Hematopoietic multipotent progenitor cell (in vitro differentiated cells): ENCODE measurements at regions not wholly inside any gene's neighbourhood (a gene's known extent, or its start where the extent isn't known, plus 50 kb on each side); places are given as distances from the start of the nearest gene placed in this dataset.

Experiments
- DNase-seq, 3 donors: peaks; one replicate each; pipeline ENCODE4 v3.0.0-alpha.2; 2011 to 2015; ENCODE audit warnings: low read depth in 2 of 3, low spot score in 2 of 3

- DNase-seq = peak in 2 of 3 donors; percentile 3 to 34
Observed at GRCh38 chr3:4021162-4021561, 221.9 kb downstream of the LRRN1 start.

- DNase-seq = no peak
Observed at GRCh38 chr3:4029135-4029534, 229.9 kb downstream of the LRRN1 start.

GRCh38 chr3:4030624-4031023 lies 231.4 kb downstream of the LRRN1 start:
- DNase-seq = no peak

- no peak for DNase-seq
Observed at GRCh38 chr3:4033296-4033695, 234.1 kb downstream of the LRRN1 start.

GRCh38 chr3:4036046-4036445 lies 236.8 kb downstream of the LRRN1 start:
- DNase-seq = no peak

GRCh38 chr3:4038351-4038750 lies 239.1 kb downstream of the LRRN1 start:
- no peak for DNase-seq

GRCh38 chr3:4042070-4042469 lies 242.8 kb downstream of the LRRN1 start:
- no peak for DNase-seq

- no peak for DNase-seq
Observed at GRCh38 chr3:4042869-4043268, 243.6 kb downstream of the LRRN1 start.

- no peak for DNase-seq
Observed at GRCh38 chr3:4043867-4044575, 244.8 kb downstream of the LRRN1 start.

GRCh38 chr3:4044619-4045018 lies 245.4 kb downstream of the LRRN1 start:
- no peak for DNase-seq

- no peak for DNase-seq
Observed at GRCh38 chr3:4045756-4046155, 246.5 kb downstream of the LRRN1 start.

- DNase-seq = no peak
Observed at GRCh38 chr3:4047366-4047765, 248.1 kb downstream of the LRRN1 start.

GRCh38 chr3:4052706-4053105 lies 250.5 kb upstream of the SETMAR start:
- DNase-seq = no peak

- DNase-seq = no peak
Observed at GRCh38 chr3:4053975-4054374, 249.2 kb upstream of the SETMAR start.

- DNase-seq = no peak
Observed at GRCh38 chr3:4060064-4060463, 243.1 kb upstream of the SETMAR start.

GRCh38 chr3:4060603-4061002 lies 242.6 kb upstream of the SETMAR start:
- no peak for DNase-seq

GRCh38 chr3:4061195-4061594 lies 242.0 kb upstream of the SETMAR start:
- DNase-seq = no peak

GRCh38 chr3:4061783-4062360 lies 241.3 kb upstream of the SETMAR start:
- DNase-seq = no peak

- DNase-seq = no peak
Observed at GRCh38 chr3:4062621-4063020, 240.5 kb upstream of the SETMAR start.

GRCh38 chr3:4063916-4064574 lies 239.1 kb upstream of the SETMAR start:
- no peak for DNase-seq

GRCh38 chr3:4065085-4065484 lies 238.1 kb upstream of the SETMAR start:
- no peak for DNase-seq

- no peak for DNase-seq
Observed at GRCh38 chr3:4065554-4065953, 237.6 kb upstream of the SETMAR start.
